AG20443 (cell line): ENCODE measurements at regions not wholly inside any gene's neighbourhood (a gene's known extent, or its start where the extent isn't known, plus 50 kb on each side); places are given as distances from the start of the nearest gene placed in this dataset.
A peak's percentile ranks its signal among the peaks of the same experiment; 100 is the strongest.

Experiments used
- DNase-seq: peaks from one replicate; pipeline ENCODE4 v3.0.0; 2012; ENCODE audit warnings: low spot score, mixed read lengths

- DNase-seq, result no peak
These were observed 131.8 kb upstream of the USP15 start for GRCh38 chr12:62128175-62128975.

DNA sequence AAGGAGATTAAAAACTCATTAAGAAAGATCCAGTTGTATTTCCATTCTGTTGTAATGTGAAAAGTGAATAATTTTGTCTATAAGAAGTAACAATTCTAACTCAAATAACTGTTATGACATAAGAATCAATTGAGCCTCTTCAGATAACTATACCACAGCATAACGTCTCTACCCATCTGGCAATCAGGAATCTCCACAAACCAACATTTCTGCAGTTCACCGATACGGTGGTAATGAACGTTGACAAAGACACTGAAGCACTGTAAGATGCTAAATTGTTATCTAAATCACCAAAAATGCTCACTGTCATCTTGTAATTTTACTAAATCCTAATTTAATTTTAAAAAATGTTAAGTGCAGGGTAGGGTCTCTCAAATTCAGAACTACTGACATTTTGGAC, 130.9 kb upstream of the USP15 start:
- no peak for DNase-seq

DNA sequence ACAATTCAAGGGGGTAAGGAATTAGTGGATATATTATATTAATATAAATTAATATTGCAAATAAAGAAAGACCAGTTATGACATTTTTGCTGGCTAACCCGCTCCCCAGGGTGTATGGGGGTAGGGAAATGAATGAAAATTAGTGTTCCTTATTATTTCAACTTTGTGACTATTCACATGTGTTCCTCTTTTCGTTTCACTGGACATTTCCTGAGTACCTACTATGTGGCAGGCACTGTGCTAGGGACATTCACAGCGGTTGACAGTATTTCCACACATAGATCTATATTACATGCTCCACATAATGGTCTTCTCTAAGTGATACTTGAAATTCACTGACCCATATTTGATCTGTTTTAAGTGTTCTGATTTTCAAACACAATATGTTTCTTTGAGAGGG, 129.8 kb upstream of the USP15 start:
- DNase-seq, result no peak

GRCh38 chr12:62130834-62131552, 129.2 kb upstream of the USP15 start:
- DNase-seq, result no peak

DNA sequence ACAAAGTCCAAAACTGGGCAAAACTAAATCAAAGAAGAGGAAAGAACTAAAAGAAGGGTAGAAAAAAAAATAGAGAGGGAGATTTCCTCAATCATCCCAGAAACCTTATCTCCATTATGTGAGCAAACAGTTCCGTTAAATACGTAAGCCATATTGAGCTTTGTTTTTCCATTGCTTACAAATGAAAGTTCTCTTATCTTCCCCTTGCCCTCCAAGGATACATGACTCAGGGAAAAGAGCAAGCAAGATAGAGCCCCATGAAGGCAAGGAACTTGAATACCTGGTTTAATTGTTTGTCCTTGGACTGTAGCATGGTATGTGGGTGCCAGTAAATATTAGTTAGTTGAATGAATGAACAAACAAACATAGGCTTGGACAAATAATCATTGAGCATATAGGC, 126.8 kb upstream of the USP15 start:
- DNase-seq, result no peak

GRCh38 chr12:62135553-62136200, 124.5 kb upstream of the USP15 start:
- DNase-seq, result no peak

DNA sequence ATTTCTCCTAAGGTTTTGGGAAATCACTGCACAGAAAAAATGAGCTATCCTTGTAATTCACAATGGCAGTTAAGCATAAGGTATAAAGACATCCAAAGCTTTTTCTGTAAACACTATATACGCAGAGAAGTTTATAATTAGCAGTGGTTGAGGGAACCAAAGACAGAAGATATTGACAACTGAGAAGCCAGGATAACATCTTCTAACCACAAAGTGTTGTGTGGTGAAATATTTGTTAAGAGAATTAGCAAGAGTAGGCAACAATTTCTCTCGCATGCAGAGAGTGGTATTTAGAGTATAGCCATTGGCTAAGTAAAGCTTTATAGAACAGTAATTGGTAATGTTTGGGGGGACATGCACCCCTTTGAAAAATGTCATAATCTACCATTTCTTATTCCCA, 123.7 kb upstream of the USP15 start:
- DNase-seq, result no peak

GRCh38 chr12:62138527-62138926, 121.7 kb upstream of the USP15 start:
- no peak for DNase-seq

- no peak for DNase-seq
These were observed 113.9 kb upstream of the USP15 start for GRCh38 chr12:62146318-62146717.

GRCh38 chr12:62158013-62158412, 102.2 kb upstream of the USP15 start:
- DNase-seq, result no peak

GRCh38 chr12:62158461-62159360, 101.5 kb upstream of the USP15 start:
- no peak for DNase-seq

DNA sequence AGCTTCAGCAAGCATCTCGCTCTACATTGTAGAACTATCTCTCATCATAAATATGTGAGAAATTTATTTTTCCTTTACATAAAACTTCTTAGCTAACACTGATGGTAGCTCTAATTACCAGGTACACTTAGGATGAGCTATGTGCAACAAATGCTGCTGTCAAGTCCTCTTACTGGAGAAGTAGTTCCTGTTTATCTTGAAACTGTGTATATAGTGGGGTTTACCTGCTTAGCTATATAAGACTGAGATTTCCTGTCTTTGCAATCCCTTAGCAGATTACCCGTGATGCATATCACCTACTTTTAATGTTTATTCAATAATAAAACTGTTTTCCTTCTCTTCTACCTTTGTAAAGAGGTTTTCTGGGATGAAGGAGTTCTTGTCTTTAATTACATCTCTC, 98.0 kb upstream of the USP15 start:
- DNase-seq, result no peak

GRCh38 chr12:62163368-62163767, 96.8 kb upstream of the USP15 start:
- no peak for DNase-seq

DNA sequence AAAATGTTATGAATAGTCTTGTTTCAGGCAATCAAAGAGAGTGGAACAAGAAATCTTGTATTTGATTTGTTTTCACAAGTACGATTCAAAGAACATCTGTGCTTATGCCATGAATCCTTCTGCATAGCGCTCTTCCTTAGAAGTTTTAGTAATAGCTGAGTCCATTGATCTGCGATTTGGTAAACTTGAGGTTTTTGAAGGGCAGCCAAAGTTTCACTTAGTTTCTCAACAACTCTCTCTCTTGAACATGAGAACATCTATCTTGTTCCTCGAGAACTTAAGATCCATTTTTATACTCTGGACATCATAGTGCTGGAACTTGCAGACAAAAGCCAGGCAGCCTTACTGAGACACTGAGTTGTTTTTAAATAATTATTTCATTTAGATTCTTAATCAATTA, 96.2 kb upstream of the USP15 start:
- DNase-seq, result no peak

- DNase-seq, result peak; percentile 46
These were observed 93.7 kb upstream of the USP15 start for GRCh38 chr12:62166525-62166924.

DNA sequence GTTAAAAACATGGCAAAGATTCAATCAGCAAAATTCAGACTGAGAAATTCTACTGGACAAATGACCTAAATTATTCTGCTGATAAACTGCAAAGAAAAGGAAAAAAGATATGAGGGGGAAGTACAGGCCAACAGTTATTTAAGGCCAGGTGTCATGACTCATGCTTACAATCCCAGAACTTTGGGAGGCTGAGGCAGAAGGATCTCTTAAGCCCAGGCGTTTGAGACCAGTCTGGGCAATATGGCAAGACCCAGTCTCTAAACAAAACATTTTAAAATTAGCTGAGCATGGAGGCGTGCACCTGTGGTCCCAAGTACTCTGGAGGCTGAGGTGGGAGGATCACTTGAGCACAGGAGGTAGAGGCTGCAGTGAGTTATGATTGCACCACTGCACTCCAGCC, 91.8 kb upstream of the USP15 start:
- DNase-seq, result no peak

DNA sequence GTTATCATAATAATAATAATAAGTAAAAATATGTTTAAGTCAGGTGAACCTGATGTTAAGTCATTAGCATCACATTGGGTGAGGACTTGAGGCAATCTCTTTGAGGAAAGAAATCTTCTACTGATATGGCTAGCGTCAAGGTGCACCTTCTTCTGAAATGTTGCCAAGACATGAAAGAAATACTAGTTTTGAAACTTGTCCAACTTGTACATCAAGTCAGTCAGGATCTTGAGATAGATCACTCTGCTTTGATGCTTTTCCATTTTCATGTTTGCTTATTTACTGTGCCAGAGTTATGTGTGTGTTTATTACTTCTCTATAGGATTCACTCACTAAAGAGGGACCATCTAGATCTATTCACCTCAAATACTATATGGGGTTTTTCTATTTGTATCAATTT, 90.0 kb upstream of the USP15 start:
- DNase-seq, result no peak

DNA sequence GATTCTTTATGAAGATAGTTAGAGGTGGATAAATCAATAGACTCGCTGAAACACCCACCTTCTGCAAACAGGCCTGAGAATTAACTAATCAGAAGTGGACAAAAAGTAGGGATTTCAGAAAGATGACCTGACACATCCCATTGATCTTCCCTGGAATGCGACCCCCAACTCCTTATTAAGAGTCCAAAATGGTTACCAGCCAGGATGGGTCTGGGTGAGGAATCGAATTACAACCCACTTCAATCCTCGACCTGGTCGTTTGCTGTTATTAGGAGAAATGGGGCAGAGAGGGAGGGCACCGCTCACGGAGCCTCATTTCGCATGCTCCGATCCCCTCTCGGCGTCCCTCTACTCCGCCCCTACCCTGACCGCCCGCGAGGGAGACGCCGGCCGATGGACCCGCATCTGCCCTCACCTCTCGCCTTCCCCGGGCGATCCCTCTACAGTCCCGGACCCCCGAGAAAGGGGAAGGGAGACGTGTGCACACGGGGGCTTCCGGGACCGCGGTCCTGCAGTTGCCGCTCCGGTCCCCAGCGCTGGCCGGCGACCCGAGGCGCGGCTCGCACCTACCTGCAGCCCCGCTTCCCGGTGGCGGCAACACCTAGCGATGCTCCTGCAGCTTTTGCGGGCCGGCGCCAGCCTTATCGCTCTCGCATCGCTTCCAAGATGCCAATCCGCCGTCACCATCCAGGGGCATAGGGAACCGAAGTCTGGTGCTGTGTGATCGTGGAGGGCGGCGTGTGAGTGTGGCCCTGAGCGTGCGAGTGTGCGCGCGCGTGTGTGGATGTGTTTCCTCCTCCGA, 69.3 kb upstream of the USP15 start:
- peak; percentile 6 for DNase-seq

DNA sequence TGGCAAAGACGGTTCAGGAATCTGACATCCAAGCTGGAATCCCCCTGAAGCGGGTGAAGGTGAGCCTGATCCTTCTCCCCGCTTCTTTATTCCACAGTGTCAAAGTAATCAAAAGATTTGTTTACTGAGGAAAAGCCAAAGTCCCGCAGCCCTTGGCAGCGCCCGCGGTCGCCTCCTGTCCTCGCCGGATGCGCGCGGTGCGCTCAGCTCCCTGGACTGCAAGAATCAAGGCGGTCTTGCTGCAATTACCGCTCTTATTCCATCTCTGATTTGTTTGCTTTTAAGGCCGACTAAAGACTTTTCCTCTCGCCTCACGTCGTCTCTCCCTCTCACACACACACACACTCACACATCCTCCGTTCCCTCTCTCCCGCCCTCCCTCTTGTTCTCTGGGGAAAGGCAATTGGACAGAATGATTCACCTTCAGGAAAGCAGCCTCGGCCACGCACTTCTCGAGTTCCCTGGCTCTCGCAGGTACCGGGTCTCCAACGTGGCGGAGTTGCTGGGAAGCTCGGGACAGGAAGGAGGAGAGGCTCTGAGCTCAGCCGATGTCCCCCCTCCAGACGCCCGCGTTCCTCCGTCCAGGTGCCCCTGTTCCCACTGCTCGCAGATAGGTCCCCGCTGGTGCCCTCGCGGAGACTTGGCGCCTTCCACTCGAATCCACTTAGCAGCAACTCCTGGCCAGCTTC, 68.6 kb upstream of the USP15 start:
- peak; percentile 39 for DNase-seq

- DNase-seq, result peak; percentile 81
These were observed 67.9 kb upstream of the USP15 start for GRCh38 chr12:62192180-62192902.
